HG03575 (cell line): ENCODE measurements at regions not wholly inside any gene's neighbourhood (a gene's known extent, or its start where the extent isn't known, plus 50 kb on each side); places are given as distances from the start of the nearest gene placed in this dataset.
A peak's percentile ranks its signal among the peaks of the same experiment; 100 is the strongest.

Experiments used
- ATAC-seq: cut with Tn5 transposase; IDR thresholded peaks from one replicate; pipeline ENCODE4 v1.9.1; 2021; ENCODE audit not compliant: unreplicated experiment, insufficient number of reproducible peaks, low FRiP score; ENCODE audit errors: extremely low read depth

DNA sequence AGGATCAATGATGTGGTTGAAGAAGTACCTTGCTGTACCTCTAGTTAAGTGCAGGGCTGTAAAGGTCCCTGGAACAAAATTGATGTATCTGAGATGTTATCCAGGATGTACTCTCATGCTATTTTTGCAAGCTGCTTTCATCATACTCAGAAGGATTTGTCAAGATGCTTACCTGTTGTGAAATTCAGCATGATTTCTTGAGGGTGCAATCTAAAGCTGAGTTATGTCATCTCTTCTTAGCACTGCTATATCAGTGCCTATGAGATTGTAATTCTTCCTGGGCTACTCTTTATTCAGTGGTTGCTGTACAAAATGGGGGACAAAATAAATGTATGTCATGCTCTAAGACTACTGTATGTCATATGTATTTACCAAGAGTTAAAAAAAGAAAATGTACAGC, 340.7 kb upstream of the LMO3 start:
- ATAC-seq, result no peak

DNA sequence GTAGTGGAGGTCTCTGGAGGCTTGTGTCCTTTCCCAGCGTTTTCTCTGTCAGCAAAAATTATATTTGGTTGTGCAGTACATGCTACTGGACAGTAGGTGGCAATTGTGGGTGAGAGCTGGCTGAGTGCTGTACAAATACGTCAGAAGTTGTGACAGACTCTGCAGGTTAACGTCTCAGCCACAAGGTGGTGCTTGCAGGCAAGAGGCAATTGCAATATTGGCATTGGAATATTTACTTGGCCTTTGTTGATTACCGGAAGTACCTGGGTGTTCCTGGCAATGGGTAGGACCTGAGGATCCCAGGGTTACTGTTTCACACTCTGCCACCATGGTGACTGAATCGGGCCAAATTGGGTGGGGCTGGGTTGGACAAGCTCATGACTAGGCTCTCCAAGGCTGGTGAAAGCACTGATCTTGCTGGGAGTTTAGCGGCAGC, 333.9 kb upstream of the LMO3 start:
- peak; percentile 99 for ATAC-seq

DNA sequence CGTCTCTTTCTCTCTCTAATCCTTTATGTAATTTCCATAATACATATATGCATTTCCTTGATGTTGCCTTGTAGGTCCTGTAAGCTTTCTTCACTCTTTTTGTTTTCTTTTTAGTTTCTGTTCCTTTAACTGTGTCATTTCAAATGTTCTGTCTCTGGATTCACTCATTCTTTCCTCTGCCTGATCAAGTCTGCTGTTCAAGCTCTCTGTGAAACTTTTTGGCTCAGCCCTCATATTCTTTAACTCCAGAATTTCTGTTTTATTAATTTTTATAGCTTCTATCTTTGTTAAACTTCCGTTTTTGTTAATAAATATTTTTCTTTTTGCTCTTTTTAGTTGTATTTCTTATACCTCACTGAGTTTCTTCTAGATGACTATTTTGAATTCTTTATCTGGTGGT, 321.3 kb upstream of the LMO3 start:
- ATAC-seq, result no peak

DNA sequence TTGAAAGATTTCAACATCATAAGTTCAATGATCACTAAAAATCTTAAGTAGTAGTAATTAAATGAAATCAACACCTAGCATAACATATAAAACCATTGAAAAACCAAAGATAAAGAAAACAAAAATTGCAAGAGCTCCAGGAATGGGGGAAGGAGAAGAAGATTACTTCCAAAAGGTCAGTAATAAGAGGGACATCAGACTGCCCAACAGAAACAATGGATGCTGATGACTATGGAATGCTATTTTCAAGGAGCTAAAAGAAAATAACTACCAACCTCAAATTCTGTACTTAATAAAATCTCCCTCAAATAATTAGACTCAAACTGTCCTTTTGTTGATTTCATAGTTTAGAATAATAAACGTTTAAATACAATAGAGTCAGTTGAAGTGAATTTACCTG, 314.5 kb upstream of the LMO3 start:
- ATAC-seq, result no peak

DNA sequence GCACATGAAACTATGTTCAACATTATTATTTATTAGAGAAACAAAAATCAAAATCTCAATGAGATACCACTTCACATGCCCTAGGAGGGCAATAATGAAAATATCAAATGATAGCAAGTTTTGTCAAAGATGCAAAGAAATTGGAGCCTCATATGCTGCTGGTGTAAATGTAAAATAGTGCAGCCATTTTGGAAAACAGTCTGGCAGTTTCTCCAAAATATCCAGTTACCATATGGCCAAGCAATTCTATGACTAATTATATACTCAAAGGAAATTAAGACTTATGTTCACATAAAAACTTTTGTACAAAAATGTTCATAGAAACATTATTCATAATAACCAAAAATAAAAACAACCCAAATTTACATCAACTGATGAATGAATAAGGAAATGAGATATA, 313.6 kb upstream of the LMO3 start:
- no peak for ATAC-seq

DNA sequence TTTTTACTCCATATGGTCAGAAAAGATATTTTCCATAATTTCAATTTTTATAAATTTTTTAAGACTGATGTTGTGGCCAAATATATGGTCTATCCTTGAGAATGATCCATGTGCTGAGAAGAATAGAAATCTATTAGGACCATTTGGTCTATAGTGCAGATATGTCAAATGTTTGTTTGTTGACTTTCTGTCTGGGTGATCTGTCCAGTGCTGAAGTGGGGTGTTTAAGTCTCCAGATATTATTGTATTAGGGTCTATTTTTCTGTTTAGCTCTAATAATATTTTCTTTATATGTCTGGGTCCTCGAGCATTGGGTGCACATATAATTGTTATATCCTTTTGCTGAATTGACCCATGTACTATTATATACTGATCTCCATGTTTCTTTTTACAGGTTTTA, 308.9 kb upstream of the LMO3 start:
- no peak for ATAC-seq

DNA sequence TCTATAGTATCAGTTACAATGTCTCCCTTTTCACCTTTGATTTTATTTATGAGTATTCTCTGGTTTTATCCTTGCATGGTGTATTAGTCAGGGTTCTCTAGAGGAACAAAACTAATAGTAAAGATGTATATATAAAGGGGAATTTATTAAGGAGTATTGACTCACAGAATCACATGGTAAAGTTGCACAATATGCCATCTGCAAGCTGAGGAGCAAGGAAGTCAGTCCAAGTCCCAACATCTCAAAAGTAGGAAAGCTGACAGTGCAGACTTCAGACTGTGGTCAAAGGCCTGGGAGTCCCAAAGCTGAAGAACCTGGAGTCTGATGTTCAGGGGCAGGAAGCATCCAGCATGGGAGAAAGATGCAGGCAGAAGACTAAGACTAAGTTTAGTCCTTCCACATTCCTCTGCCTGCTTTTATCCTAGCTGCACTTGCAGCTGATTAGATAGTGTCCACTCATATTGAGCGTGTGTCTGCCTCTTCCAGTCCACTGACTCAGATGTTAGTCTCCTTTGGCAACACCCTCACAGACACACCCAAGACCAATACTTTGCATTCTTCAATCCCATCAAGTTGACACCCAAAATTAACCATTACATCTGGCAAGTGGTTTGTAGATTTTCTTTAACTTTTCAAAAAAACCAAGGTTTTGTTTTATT, 308.0 kb upstream of the LMO3 start:
- no peak for ATAC-seq

DNA sequence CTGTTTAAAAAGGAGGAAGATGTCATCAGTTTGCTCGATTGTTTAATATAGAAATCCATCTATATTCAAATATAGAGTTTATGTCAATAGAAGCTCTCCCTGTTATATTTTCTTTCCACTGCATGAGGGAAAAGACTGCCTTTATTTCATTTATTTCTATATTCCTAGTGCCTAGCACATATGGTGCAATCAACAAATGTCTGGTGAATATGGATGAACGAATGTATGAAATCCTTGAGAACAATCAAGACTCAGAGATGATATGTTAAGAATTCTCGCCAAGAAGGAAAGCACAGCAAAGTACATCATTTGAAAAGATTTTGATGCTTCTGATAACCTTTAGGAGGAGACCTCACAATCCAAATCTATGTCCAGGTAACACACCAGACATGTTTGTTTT, 296.0 kb upstream of the LMO3 start:
- no peak for ATAC-seq

DNA sequence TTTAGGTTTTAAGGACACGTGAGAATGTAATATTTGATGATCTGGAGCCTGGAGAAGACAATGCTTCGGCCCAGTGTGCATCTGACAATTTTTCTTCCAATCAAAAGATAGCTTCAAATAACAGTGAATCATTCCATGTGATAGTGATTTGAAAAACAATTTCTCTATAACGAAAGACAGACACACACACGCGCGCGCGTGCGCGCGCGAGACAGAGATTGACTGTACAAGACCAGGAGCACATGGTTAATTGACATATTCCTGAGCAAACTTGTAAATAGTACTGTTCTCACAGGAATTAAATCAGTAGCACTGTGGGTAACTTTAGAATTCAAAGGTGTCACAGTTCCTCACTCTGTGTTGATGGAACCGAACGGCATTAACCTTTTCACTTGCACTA, 287.5 kb upstream of the LMO3 start:
- ATAC-seq, result no peak

DNA sequence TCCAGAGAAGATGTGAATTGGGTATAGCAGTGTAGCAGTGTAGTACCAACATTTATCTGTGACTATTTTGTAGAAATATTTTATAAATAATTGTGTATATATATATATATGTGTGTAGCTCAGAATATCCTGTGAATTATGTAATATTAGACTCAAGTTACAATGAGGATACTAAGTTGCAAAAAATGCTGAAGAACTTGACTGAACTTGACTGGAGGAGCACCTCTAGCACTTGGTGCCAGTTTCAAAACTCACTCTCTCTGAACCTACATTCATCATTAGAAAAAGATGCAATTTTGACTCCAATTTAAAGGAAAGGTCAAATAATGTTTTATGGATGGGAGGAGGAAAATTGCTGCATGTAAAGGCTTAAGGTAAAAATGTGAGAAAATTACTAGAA, 285.7 kb upstream of the LMO3 start:
- ATAC-seq, result no peak

DNA sequence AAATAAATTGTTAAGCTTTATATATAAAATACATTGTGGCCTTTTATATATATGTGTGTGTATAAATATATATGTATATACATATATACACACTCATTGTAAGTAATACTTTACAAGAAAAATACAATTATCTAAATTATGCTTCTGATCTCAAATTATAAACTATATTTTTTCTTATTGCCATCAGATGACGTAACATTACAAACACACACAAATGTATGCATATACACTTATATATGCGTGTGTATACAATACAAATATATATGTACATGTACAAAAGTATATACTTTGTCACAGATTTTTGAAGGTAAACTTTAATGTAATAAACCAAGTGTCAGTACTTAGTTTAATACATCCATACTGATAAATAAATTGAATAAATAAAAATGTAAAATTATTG, 278.9 kb upstream of the LMO3 start:
- ATAC-seq, result no peak

DNA sequence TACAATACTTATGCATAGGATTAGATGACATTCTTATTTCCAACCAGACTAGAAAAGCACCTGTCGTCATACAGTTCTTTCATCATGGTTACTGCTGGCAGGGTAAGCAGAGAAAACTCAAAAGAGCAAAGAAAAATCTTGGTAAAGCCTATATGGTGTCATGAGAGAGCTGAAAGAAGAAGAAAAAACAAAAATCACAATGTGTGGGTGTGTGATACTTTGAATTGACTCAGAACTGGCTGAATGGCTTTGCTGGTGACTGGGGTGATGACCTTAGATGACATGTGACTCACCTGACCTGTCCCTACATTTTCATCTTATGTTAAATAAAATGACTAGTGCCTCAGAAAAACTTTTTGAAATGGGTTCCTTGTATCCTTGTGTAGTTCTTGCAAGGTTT, 278.1 kb upstream of the LMO3 start:
- ATAC-seq, result no peak

DNA sequence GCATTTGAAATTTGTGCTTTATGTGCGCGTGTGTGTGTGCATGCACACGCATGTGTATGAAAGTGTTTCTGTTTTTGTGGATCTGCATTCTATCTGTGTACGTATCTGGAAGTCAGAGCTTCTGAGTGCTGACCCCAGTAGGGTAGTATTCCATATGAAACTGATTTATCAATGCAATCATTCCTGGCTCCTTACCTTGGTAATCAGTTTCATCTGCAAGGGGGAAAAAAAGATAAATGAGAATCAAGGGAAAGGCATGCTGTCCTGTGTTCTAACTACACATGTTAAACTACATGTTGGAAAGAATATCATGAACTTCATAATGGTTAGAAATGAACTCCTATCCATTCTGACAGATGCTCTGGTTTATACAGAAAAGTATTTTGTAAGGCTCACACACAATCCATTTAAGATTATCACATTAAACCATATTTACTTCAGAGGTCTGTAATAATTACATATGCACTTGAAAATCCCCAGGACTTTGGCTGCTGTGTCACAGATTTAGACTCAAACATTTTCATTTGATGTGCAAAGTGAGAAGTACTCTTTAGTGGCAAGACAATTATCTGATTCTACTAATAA, 276.1 kb upstream of the LMO3 start:
- ATAC-seq, result no peak

DNA sequence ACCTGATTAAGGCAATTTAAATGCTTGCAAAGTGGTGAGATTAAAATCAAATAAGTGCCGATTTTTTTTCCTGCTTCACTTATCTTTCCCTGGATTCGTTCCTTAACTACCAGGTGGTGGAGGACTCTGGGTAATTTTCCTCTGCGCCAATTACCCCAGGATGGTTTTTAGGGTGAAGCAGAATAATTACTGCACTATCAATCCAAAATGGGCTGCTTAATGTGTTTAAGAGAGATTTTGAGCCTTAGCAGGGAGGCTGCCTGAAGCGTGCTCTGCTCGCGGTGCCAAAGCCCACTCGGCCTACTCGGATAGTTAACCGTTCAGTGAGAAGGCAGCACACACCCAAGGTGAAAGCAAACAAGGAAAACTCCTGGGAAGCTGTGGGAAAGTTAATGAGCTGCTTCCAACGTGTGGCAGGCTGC, 274.9 kb upstream of the LMO3 start:
- no peak for ATAC-seq

DNA sequence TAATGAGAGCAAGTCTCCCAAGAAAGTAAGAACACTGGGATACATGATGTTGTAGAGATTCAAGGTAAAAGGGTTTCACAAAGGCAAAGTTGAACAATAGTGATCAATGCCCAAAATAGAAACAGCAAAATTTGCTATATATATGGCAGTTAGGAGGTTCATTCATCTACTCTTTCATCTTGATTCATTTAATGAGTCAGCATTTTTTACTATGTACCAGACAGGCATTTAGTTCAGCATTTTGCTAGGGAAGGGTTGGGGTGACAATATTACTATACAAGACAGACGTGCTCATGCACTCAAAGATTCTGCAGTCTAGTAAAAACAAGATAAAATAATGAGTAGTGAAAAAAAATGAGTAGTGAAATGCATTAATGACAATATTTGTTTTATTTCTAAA, 264.9 kb upstream of the LMO3 start:
- no peak for ATAC-seq

DNA sequence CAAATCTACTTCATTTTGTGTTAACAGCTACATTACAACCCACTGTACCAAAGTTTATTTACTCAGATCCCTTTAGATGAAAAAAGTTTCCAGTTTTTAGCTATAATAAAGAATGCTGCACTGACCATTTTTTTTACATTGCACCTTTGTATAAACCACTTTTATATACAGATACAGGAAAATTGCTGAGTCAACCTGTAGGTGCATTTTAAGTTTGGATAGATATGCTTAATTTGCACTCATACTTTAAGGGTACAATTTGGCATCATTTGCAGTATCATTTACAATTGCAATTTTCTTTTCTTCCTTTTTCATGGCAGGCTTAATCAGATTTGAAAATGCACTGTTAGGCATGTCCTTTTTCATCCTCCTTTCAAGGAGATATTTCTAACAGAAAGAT, 257.8 kb upstream of the LMO3 start:
- no peak for ATAC-seq

DNA sequence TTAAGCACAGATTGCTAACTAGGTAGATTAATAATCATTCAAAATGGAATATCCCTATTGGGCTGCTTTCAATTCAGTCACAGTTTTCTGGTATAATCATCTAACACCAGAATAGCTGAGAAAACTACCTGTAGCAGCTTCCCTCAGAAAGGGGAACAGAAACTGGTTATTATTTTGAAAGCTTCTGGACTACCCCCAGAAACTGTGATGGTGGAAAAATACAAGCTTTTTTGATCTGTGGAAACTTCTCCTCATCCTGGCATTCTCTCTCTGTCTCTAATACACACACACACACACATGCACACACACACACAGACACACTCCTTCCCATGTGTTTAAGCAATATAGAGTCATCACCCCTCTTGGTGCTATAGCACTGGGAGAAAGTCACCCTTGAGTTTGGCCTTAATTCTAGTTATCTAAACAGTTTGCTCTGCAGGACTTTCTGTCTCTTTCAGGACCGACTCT, 251.5 kb upstream of the LMO3 start:
- ATAC-seq, result peak; percentile 95

DNA sequence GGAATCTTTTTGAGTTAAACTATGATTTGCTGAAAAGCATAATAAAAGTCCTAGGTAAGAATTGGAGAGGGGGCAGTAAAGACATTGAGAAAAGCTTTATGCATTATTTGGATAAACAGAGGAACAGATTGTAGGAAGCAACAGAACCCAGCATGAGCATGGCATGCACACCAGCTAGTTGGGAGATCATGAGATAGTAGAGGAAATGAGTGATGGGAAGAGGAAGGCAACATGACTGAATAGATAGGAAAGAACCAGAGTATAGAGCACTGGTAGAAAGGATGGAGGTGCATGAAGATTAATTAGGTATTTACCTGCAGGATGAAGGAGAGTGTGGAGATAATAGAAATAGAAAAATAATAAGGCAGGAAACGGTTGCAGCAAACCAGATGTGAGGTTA, 248.5 kb upstream of the LMO3 start:
- ATAC-seq, result no peak

DNA sequence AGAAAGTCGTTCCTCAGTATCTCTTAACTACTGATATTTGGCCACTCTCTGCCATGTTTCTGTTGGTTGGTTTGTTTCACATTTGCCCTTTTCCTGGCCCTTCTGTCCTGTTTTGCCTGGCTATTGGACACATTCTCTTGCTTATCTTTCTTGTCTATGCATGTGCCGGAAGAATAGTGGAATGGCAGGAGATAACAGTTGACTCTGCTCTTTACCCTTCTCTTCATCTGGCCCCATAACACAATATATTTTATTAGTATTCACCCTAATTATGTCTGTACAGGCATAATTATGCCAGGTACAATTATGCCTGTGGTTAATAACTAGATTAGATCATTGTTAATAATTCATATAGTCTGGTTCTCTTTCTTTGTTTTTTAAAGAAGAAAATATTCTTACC, 243.5 kb upstream of the LMO3 start:
- ATAC-seq, result no peak

DNA sequence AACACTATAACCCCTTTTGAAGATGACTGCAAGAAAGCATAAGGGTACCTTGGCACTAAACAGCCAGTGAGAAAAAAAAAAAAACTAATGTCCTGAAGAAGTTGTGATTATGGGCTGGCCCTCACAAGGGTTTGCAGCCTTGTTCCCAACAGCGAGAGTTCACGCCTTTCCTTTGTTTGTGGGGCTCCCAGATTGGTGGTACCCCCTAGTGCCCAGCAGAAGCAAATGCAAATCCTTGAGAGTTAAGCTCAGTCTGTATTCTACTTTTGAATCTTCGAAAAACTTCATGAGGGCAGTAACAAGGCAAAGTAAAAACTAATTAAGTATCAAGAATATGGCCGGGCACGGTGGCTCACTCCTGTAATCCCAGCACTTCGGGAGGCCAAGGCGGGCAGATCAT, 238.9 kb upstream of the LMO3 start:
- no peak for ATAC-seq

DNA sequence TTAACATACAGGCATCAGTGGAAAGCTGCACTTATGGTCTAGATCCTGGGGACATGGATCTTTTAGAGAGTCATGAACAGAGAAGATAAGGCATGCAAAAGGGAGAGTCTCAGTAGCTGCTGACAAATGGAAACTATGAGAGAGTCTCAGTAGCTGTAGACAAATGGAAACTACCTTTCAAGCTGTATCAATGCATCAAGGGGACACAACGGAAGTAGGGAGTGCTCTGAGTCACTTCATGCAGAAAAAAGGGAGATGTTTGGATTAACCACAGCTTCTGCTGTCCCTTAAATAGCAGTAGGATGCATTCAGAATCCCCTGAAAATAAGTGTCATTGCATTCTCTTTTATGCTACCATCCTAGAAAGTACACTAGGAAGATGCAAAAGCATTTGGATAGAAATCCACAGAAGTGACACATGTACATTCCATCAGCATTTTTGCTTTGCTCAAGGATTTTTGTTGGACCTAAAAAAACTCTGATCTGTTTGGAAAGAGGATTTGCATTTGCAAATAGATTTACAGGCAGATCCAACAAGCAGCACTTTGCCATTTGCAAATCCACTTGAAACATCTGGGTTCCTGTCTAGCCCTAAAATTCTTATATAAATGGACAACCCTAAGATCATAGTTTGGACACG, 227.5 kb upstream of the LMO3 start:
- peak; percentile 92 for ATAC-seq
